HCT116 (cell line): ENCODE measurements at regions not wholly inside any gene's neighbourhood (a gene's known extent, or its start where the extent isn't known, plus 50 kb on each side); places are given as distances from the start of the nearest gene placed in this dataset.
A peak's percentile ranks its signal among the peaks of the same experiment; 100 is the strongest.

ENCODE experiments used
- ATAC-seq: fragments of 200-7000 bp; cut with Tn5 transposase; 2 replicates; pipeline ENCODE4 v1.9.1; 2020; ENCODE audit warnings: mild to moderate bottlenecking, moderate library complexity
- BruUV-seq: library from RNA; stranded (reverse); fragments of 400-500 nt; replicated peaks from 2 replicates; lab custom pipeline; 2021; lab: Mats Ljungman, UMichigan
- CTCF ChIA-PET: fragments of 300-600 bp; sonication (Branson Sonifier 250); formaldehyde crosslinking; loops from one replicate; lab custom pipeline; 2021; ENCODE audit warnings: antibody characterized with exemption; lab: Charles Lee
- POLR2A ChIA-PET: fragments of 300-600, 350-600 bp; sonication (Branson Sonifier 250); formaldehyde crosslinking; loops from one replicate; lab custom pipeline; 2021; ENCODE audit warnings: antibody characterized with exemption; lab: Charles Lee
- RAD21 ChIA-PET, 2 experiments: fragments of 300-600 bp; sonication (Branson Sonifier 250); formaldehyde crosslinking; loops; one replicate each; lab custom pipeline; 2023; ENCODE audit warnings: low total read pairs in 2 of 2; ENCODE audit not compliant: uncharacterized antibody in 2 of 2, unreplicated experiment in 2 of 2, low non-redundant PET in 1 of 2; lab: Charles Lee
- DNase-seq: peaks from one replicate; pipeline ENCODE4 v3.0.0-alpha.2; 2010; ENCODE audit warnings: low read depth, low spot score
- H2AFZ ChIP-seq: fragments of 200-600 bp; shearing (Covaris generic), sonication (generic); 2 replicates; pipeline ENCODE4 v1.6.1; 2017; ENCODE audit warnings: low read depth, mixed run types, mixed read lengths, antibody characterized with exemption, low read length; ENCODE audit not compliant: poor library complexity, severe bottlenecking
- H3K27ac ChIP-seq: 2 replicates; pipeline ENCODE4 v1.5.1; 2012; ENCODE audit warnings: low read depth, low read length
- H3K27me3 ChIP-seq: fragments of 200-600 bp; sonication (generic); 2 replicates; pipeline ENCODE4 v1.6.1; 2016; ENCODE audit warnings: mixed run types, low read length, mixed read lengths; ENCODE audit not compliant: insufficient read depth
- H3K36me3 ChIP-seq, 2 experiments: fragments of 200-500 bp in 1 of 2; fragments of 200-600 bp in 1 of 2; sonication (Bioruptor generic) in 1 of 2; sonication (generic) in 1 of 2; 2 replicates each; pipeline versions ENCODE4 v1.5.1 to v1.6.1; 2014 to 2016; ENCODE audit warnings: low read length in 2 of 2, inconsistent platforms in 1 of 2, mixed read lengths in 1 of 2, mixed run types in 1 of 2; ENCODE audit not compliant: insufficient read depth in 2 of 2, control insufficient read depth in 1 of 2
- H3K4me1 ChIP-seq, 2 experiments: fragments of 200-600 bp in 1 of 2; sonication (generic) in 1 of 2; 2 replicates each; pipeline versions ENCODE4 v1.5.1 to v1.6.1; 2012 to 2017; ENCODE audit warnings: low read length in 2 of 2, inconsistent platforms in 1 of 2, mild to moderate bottlenecking in 1 of 2, mixed read lengths in 1 of 2, mixed run types in 1 of 2, moderate library complexity in 1 of 2; ENCODE audit not compliant: insufficient read depth in 2 of 2, control insufficient read depth in 1 of 2
- H3K4me2 ChIP-seq: fragments of 200-600 bp; sonication (generic); 2 replicates; pipeline ENCODE4 v1.6.1; 2017; ENCODE audit warnings: mixed run types, low read length, mixed read lengths
- H3K4me3 ChIP-seq, 2 experiments: fragments of 200-600 bp in 1 of 2; sonication (generic) in 1 of 2; replicated peaks in 1 of 2; 2 replicates each; pipeline ENCODE4 v1.5.1; 2011 to 2016; ENCODE audit warnings: low read length in 2 of 2, control low read depth in 1 of 2, low read depth in 1 of 2, mild to moderate bottlenecking in 1 of 2, mixed read lengths in 1 of 2, mixed run types in 1 of 2
- H3K79me2 ChIP-seq: fragments of 200-600 bp; sonication (generic); 2 replicates; pipeline ENCODE4 v1.6.1; 2017; ENCODE audit warnings: mild to moderate bottlenecking, mixed run types, low read length, moderate library complexity, mixed read lengths; ENCODE audit not compliant: insufficient read depth
- H3K9ac ChIP-seq: fragments of 200-600 bp; sonication (generic); 2 replicates; pipeline ENCODE4 v1.6.1; 2016; ENCODE audit warnings: low read length, mixed read lengths
- H3K9me2 ChIP-seq: fragments of 200-600 bp; sonication (generic), shearing (Covaris generic); 2 replicates; pipeline ENCODE4 v1.6.1; 2017; ENCODE audit warnings: mixed run types, mild to moderate bottlenecking, moderate library complexity; ENCODE audit not compliant: insufficient read depth
- H3K9me3 ChIP-seq, 2 experiments: fragments of 200-500 bp in 1 of 2; fragments of 200-600 bp in 1 of 2; sonication (Bioruptor generic) in 1 of 2; sonication (generic) in 1 of 2; 2 replicates each; pipeline ENCODE4 v1.6.1; 2014 to 2017; ENCODE audit warnings: low read length in 2 of 2, mixed read lengths in 2 of 2, inconsistent platforms in 1 of 2, low read depth in 1 of 2, mild to moderate bottlenecking in 1 of 2, mixed run types in 1 of 2, moderate library complexity in 1 of 2; ENCODE audit not compliant: control insufficient read depth in 1 of 2, insufficient read depth in 1 of 2
- H4K20me1 ChIP-seq: fragments of 200-600 bp; sonication (generic), shearing (Covaris generic); 2 replicates; pipeline ENCODE4 v1.6.1; 2017; ENCODE audit warnings: mixed run types, mild to moderate bottlenecking, moderate library complexity; ENCODE audit not compliant: insufficient read depth
- CBX3 ChIP-seq: IDR thresholded peaks from 2 replicates; pipeline ENCODE4 v1.6.1; 2012; ENCODE audit warnings: low read depth
- JUND ChIP-seq: IDR thresholded peaks from 2 replicates; pipeline ENCODE4 v1.6.1; 2012
- RAD21 ChIP-seq: IDR thresholded peaks from 2 replicates; pipeline ENCODE4 v1.6.1; 2012; ENCODE audit warnings: low read depth, mild to moderate bottlenecking
- TCF7L2 ChIP-seq: IDR thresholded peaks from 2 replicates; pipeline ENCODE4 v1.7.0; 2011; ENCODE audit warnings: borderline replicate concordance, inconsistent platforms; ENCODE audit not compliant: insufficient read depth, insufficient read length; ENCODE audit errors: extremely low read depth
- ZFX ChIP-seq: fragments of 450-650 bp; IDR thresholded peaks from 2 replicates; pipeline ENCODE4 v1.6.1; 2017
- intact Hi-C: fragments of 100-400 bp; cut with micrococcal nuclease; formaldehyde crosslinking; loops from 2 replicates; pipeline ENCODE4 v1.10.0; 2022
- TF ChIP-seq, protein P1 (sequence below): IDR thresholded peaks from 2 replicates; pipeline ENCODE4 v1.6.1; 2012
- TF ChIP-seq, protein P2 (sequence below), 3 experiments: fragments of 200-600 bp in 1 of 3; sonication (generic) in 1 of 3; IDR thresholded peaks in 2 of 3; conservative IDR thresholded peaks in 1 of 3; 2 replicates each; pipeline ENCODE4 v1.5.1; 2012 to 2017; ENCODE audit warnings: low read depth in 2 of 3, low read length in 2 of 3, antibody characterized with exemption in 1 of 3, borderline replicate concordance in 1 of 3, control low read depth in 1 of 3, mild to moderate bottlenecking in 1 of 3, mixed read lengths in 1 of 3, mixed run types in 1 of 3, moderate library complexity in 1 of 3; ENCODE audit not compliant: insufficient read depth in 1 of 3

DNA sequence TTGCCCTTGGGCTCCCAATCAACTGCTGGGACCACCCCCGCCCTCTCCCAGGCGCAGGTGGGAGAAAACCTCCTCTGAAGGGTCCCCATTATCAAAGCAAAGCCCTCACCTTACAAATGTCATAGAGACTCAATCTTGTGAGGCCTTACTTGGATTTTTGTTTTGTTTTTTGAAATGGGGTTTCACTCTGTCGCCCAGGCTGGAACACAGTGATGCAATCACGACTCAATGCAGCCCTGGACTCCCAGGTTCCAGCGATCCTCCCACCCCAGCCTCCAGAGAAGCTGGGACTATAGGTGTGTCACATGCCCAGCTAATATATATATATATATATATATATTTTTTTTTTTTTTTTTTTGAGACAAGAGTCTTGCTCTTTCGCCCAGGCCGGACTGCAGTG is 57.5 kb upstream of the WIPI2 start (continued):
- TF ChIP-seq JUND (no peak), CBX3 (no peak), ZFX (no peak)
- TF ChIP-seq, protein P1, sequence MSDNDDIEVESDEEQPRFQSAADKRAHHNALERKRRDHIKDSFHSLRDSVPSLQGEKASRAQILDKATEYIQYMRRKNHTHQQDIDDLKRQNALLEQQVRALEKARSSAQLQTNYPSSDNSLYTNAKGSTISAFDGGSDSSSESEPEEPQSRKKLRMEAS: no peak

DNA sequence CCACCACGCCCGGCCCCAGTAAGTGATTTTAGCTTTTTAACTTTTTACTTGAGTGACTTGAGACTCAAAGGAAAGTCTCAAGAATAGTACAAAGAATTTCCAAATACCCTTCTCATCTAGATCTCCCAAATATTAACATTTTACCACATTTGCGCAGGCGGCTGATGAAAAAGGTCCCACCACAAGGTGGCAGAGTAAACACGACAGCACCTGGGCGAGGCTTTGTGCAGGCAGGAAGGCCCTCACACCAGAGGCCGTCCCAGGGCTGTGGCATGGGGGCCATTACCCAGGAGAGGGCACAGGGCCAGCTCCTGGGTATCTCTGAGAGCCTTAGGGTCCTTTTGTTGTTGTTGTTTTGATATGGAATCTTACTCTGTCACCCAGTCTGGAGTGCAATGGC is 50.0 kb upstream of the WIPI2 start:
- no peaks in the 10 kb centered on the region for H3K9me2 ChIP-seq
- no TSS peak for BruUV-seq
- H3K27me3 ChIP-seq: no peaks in the 10 kb centered on the region
- H3K36me3 ChIP-seq: no peaks in the 10 kb centered on the region
- no peak overlapping the region for H3K9ac ChIP-seq
- TF ChIP-seq, protein P2, sequence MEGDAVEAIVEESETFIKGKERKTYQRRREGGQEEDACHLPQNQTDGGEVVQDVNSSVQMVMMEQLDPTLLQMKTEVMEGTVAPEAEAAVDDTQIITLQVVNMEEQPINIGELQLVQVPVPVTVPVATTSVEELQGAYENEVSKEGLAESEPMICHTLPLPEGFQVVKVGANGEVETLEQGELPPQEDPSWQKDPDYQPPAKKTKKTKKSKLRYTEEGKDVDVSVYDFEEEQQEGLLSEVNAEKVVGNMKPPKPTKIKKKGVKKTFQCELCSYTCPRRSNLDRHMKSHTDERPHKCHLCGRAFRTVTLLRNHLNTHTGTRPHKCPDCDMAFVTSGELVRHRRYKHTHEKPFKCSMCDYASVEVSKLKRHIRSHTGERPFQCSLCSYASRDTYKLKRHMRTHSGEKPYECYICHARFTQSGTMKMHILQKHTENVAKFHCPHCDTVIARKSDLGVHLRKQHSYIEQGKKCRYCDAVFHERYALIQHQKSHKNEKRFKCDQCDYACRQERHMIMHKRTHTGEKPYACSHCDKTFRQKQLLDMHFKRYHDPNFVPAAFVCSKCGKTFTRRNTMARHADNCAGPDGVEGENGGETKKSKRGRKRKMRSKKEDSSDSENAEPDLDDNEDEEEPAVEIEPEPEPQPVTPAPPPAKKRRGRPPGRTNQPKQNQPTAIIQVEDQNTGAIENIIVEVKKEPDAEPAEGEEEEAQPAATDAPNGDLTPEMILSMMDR (IDR thresholded peaks at IDR 0.05 in 2 of 3, conservative IDR thresholded peaks at IDR 0.05 in 1 of 3; ENCODE audit: borderline replicate concordance in 1 of 3, insufficient read depth in 1 of 3, low read depth in 2 of 3, low read length in 2 of 3): peak; percentile 73 to 85 (median 74); a peak in 5 of 6 replicates
- TF ChIP-seq CBX3 (no peak), ZFX (0 out of 2 replicates have a peak, but pooled peaks have one; percentile 21), RAD21 (peak; percentile 81), TCF7L2 (no peak)
- no peaks in the 10 kb centered on the region for H3K79me2 ChIP-seq
- CTCF ChIA-PET: interaction anchor here (0.6 to 1.4 kb wide), 2 partner anchors 9 to 33 kb away, joined by 4 read pairs; no protein-coding TSS in a partner anchor
- POLR2A ChIA-PET: no interaction called here
- H3K4me2 ChIP-seq: no peak overlapping the region
- peak overlapping the region; percentile 61 for H2AFZ ChIP-seq
- RAD21 ChIA-PET: interaction anchor here in 1 of 2 experiments (0.7 kb wide), 1 partner anchor 44 kb away, joined by 3 read pairs; no protein-coding TSS in a partner anchor
- H3K4me1 ChIP-seq: no peaks in the 10 kb centered on the region
- peak; percentile 39 for DNase-seq
- H3K9me3 ChIP-seq: no peaks in the 10 kb centered on the region
- ATAC-seq: peak; percentile 91
- no peak overlapping the region for H3K4me3 ChIP-seq
- H3K27ac ChIP-seq: no peak overlapping the region
- intact Hi-C loops: loop anchor here (1.0 kb wide), 1 partner anchor 34 kb away; no protein-coding TSS in a partner anchor
- H4K20me1 ChIP-seq: no peaks in the 10 kb centered on the region
